IPS DF 6.9 (cell line): ENCODE measurements at regions not wholly inside any gene's neighbourhood (a gene's known extent, or its start where the extent isn't known, plus 50 kb on each side); places are given as distances from the start of the nearest gene placed in this dataset.

Experiments used
- DNase-seq: peaks from one replicate; pipeline ENCODE4 v3.0.0-alpha.2; 2013; ENCODE audit warnings: low read depth, low spot score
- H3K27ac ChIP-seq: one replicate; pipeline ENCODE4 v1.5.1; 2013; ENCODE audit warnings: low read length, control low read depth
- H3K27me3 ChIP-seq: 2 replicates; pipeline ENCODE4 v1.6.1; 2013; ENCODE audit warnings: mild to moderate bottlenecking, low read length; ENCODE audit not compliant: control insufficient read depth, insufficient read depth
- H3K36me3 ChIP-seq: 2 replicates; pipeline ENCODE4 v1.6.1; 2013; ENCODE audit warnings: low read length; ENCODE audit not compliant: control insufficient read depth, insufficient read depth
- H3K4me1 ChIP-seq: 2 replicates; pipeline ENCODE4 v1.6.1; 2013; ENCODE audit warnings: low read length; ENCODE audit not compliant: control insufficient read depth, insufficient read depth
- H3K4me3 ChIP-seq: 2 replicates; pipeline ENCODE4 v1.5.1; 2013; ENCODE audit warnings: mild to moderate bottlenecking, low read length
- H3K9me3 ChIP-seq: 2 replicates; pipeline ENCODE4 v1.6.1; 2013; ENCODE audit warnings: low read length, inconsistent platforms; ENCODE audit not compliant: control insufficient read depth, insufficient read depth
- WGBS: extraction: QIAGEN DNeasy Blood & Tissue Kit; methylation state at CpG from one replicate; pipeline ENCODE4 v1.1.7; 2013; ENCODE audit warnings: mixed read lengths, missing lambda C conversion rate; ENCODE audit not compliant: insufficient read length, insufficient coverage; 5-methylcytosine and 5-hydroxymethylcytosine counted together

- H3K27me3 ChIP-seq = no peaks in the 10 kb centered on the region; the same call in 1 of the 2 replicates
- WGBS = no CpG with 5 or more reads among the region's 44 CpGs
- no peak for DNase-seq
- no peak overlapping the region for H3K27ac ChIP-seq
- no peaks in the 10 kb centered on the region for H3K36me3 ChIP-seq
- no peaks in the 10 kb centered on the region for H3K4me1 ChIP-seq
- H3K4me3 ChIP-seq = no peak overlapping the region
- peaks cover 41% of the 10 kb centered on the region for H3K9me3 ChIP-seq
These were observed 627.8 kb downstream of the TBC1D22A start for GRCh38 chr22:47390026-47390970.

GRCh38 chr22:47389201-47389600, 626.8 kb downstream of the TBC1D22A start:
- Histone ChIP-seq H3K4me1 (no peaks in the 10 kb centered on the region), H3K27ac (no peak overlapping the region), H3K27me3 (no peaks in the 10 kb centered on the region; the same call in 1 of the 2 replicates), H3K4me3 (no peak overlapping the region; the same call in 1 of the 2 replicates), H3K36me3 (no peaks in the 10 kb centered on the region), H3K9me3 (peaks cover 42% of the 10 kb centered on the region)
- DNase-seq = no peak
- WGBS = no CpG with 5 or more reads among the region's 11 CpGs

DNA sequence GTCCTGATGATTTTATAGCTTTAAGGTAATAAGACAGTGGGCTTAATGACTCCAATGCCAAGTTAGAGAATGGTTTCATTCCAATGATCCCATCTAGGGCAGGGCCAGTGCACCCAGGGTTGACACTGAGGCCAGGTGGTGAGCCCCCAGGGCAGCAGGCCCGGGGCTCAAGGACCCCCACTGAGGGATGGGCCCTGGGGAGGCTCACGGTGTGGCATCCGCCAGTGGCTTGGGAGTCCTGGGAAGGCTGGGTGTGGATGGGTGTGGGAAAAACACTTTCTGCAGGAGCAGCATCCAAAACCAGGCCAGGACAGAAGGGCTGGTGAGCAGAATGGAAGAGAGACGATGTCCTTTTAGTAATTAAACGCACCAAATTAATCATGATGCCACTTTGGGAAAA, 626.3 kb downstream of the TBC1D22A start:
- no peaks in the 10 kb centered on the region for H3K4me1 ChIP-seq
- H3K27ac ChIP-seq = no peak overlapping the region
- peaks cover 41% of the 10 kb centered on the region for H3K9me3 ChIP-seq
- no peak overlapping the region for H3K4me3 ChIP-seq
- H3K36me3 ChIP-seq = no peaks in the 10 kb centered on the region
- no peaks in the 10 kb centered on the region; the same call in 1 of the 2 replicates for H3K27me3 ChIP-seq
- no peak for DNase-seq
- WGBS = no CpG with 5 or more reads among the region's 5 CpGs

DNA sequence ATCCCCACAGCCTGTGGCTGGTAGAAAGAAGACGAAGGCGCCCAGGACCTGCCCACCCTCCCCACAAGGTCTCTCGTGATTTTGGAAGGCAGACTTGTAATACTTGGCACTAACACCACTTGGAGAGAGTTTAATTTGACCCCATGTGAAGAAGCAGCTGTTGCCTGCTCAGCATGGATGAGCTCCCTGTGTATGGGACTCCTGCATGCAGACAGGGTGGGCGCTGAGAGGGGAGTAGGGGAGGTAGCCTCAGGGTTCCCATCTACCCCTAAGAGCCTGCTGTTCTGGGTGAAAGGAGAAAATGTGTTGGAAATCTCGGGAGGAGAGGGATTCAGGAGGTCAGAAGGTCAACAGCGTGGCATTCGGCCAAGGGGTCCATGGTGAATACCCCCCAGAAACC, 625.9 kb downstream of the TBC1D22A start:
- Histone ChIP-seq H3K4me1 (no peaks in the 10 kb centered on the region), H3K36me3 (no peaks in the 10 kb centered on the region), H3K9me3 (peaks cover 40% of the 10 kb centered on the region), H3K27ac (no peak overlapping the region), H3K27me3 (no peaks in the 10 kb centered on the region; the same call in 1 of the 2 replicates), H3K4me3 (no peak overlapping the region)
- no peak for DNase-seq
- no CpG with 5 or more reads among the region's 7 CpGs for WGBS

DNA sequence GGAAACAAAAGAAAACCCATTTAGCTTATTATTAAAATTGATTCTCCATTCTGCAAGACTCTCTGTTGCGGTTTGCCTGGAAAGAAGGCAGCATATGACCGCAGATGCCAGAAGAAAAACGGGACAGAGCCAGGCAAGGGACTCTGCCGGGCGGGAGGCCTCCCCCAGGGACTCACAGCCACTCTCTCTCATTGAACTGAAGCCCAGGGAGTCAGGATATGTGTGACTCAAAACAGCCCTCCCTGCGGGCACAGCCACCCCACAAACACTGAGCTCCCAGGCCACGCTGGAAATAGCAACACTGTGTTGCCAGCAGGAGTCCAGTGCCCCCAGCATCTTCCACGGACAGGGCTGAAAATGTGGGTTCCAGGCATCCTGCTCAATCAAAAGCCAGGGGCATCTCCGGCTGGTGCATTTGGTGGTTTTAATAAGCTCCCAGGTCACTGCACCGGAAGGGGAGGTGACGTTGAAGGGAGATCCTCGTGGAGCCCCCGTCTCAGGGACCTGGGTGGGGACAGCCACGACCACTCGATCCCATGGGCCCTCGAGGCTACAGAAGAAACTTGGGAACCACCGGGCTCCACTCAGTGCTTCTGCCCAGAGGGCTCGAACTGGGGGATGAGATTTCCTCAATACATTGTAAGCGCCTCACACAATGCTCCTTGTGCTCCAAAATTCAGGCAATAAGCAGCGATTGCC, 624.5 kb downstream of the TBC1D22A start:
- H3K27ac ChIP-seq = no peak overlapping the region
- no peaks in the 10 kb centered on the region for H3K36me3 ChIP-seq
- no peak for DNase-seq
- no peaks in the 10 kb centered on the region for H3K27me3 ChIP-seq
- H3K9me3 ChIP-seq = peaks cover 38% of the 10 kb centered on the region
- no peaks in the 10 kb centered on the region for H3K4me1 ChIP-seq
- no CpG with 5 or more reads among the region's 20 CpGs for WGBS
- H3K4me3 ChIP-seq = no peak overlapping the region

GRCh38 chr22:47384977-47385376, 622.5 kb downstream of the TBC1D22A start:
- no peaks in the 10 kb centered on the region for H3K36me3 ChIP-seq
- no CpG with 5 or more reads among the region's 8 CpGs for WGBS

GRCh38 chr22:47382164-47382890, 619.9 kb downstream of the TBC1D22A start:
- H3K4me1 ChIP-seq = no peaks in the 10 kb centered on the region
- no peak for DNase-seq
- H3K4me3 ChIP-seq = no peak overlapping the region
- WGBS = no CpG with 5 or more reads among the region's 7 CpGs
- H3K27ac ChIP-seq = no peak overlapping the region
- H3K27me3 ChIP-seq = no peaks in the 10 kb centered on the region
- no peaks in the 10 kb centered on the region for H3K36me3 ChIP-seq
- H3K9me3 ChIP-seq = peaks cover 23% of the 10 kb centered on the region

More at GRCh38 chr22:47384977-47385376, 622.5 kb downstream of the TBC1D22A start:
- Histone ChIP-seq H3K9me3 (peaks cover 32% of the 10 kb centered on the region), H3K4me3 (no peak overlapping the region), H3K27me3 (no peaks in the 10 kb centered on the region), H3K4me1 (no peaks in the 10 kb centered on the region), H3K27ac (no peak overlapping the region)
- DNase-seq = no peak

DNA sequence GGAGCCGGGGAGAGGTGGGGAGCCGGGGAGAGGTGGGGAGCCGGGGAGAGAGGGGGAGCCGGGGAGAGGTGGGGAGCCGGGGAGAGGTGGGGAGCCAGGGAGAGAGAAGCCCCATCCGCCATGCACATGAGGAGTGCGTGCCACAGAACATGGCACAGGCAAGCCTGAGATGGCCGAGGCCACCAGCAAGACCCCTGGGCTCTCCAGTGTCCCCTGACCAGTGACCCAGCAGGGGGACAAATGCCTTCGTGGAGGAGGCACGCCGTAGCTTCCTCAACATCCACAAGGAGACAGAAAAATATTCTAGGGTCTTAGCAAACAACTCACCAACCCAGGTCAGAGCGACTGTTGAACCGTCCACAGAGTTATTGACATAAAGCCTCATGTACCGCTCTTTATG, 618.8 kb downstream of the TBC1D22A start:
- Histone ChIP-seq H3K9me3 (peaks cover 21% of the 10 kb centered on the region), H3K27ac (no peak overlapping the region), H3K4me3 (no peak overlapping the region), H3K4me1 (no peaks in the 10 kb centered on the region), H3K27me3 (no peaks in the 10 kb centered on the region), H3K36me3 (no peaks in the 10 kb centered on the region)
- WGBS = no CpG with 5 or more reads among the region's 14 CpGs
- no peak for DNase-seq

DNA sequence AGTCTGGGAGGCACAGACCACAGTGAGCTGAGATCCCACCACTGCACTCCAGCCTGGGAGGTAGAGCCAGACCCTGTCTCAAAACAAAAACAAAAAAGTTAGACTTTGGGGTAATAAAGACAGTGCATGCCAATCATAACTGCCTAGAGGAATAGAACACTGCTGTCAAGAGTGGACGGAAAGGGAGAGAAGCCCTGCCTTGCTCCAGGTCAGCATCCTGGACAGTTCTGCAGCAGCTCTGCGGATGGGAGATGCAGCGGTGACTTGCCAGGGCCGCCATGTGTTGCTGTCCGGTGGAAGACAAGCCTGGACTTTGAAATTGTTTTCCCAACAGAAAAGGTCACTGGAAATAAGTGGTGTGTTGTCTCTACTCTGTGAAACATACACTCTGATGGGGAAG, 618.2 kb downstream of the TBC1D22A start:
- DNase-seq = no peak
- H3K4me1 ChIP-seq = no peaks in the 10 kb centered on the region
- H3K27me3 ChIP-seq = no peaks in the 10 kb centered on the region
- no peak overlapping the region for H3K27ac ChIP-seq
- no CpG with 5 or more reads among the region's 5 CpGs for WGBS
- H3K36me3 ChIP-seq = no peaks in the 10 kb centered on the region
- peaks cover 22% of the 10 kb centered on the region for H3K9me3 ChIP-seq
- no peak overlapping the region for H3K4me3 ChIP-seq

DNA sequence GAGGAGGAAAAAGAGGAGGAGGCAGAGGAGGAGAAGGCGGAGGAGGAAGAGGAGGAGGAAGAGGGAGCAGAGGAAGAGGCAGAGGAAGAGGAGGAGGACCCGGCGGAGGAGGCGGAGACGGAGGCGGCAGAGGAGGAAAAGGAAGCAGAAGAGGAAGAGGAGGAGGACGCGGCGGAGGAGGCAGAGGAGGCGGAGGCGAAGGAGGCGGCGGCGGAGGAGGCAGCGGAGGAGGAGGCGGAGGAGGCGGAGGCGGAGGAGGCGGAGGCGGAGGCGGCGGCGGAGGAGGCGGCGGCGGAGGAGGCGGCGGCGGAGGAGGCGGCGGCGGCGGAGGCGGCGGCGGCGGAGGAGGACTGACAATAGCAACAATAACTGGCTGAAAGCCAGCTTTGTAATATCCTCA, 616.6 kb downstream of the TBC1D22A start:
- Histone ChIP-seq H3K27me3 (no peaks in the 10 kb centered on the region), H3K4me1 (no peaks in the 10 kb centered on the region), H3K27ac (no peak overlapping the region), H3K36me3 (no peaks in the 10 kb centered on the region), H3K4me3 (no peak overlapping the region), H3K9me3 (peaks cover 23% of the 10 kb centered on the region)
- no CpG with 5 or more reads among the region's 37 CpGs for WGBS
- DNase-seq = no peak
